ENCODE measurements at regions not wholly inside any gene's neighbourhood (a gene's known extent, or its start where the extent isn't known, plus 50 kb on each side); places are given as distances from the start of the nearest gene placed in this dataset.

GRCh38 chr18:56294484-56295183 is 343.8 kb downstream of the TXNL1 start:
- ATAC-seq: peak; percentile 27; the same call in 1 of the 3 replicates
- ChIA-PET CTCF (interaction anchor here (0.5 to 1.2 kb wide), 2 partner anchors 40 to 911 kb away, joined by 3 to 4 read pairs; no protein-coding TSS in a partner anchor), SMC1A (ENCODE audit: uncharacterized antibody, unreplicated experiment) (interaction anchor here (0.9 to 3.6 kb wide), 6 partner anchors 11 to 214 kb away, joined by 3 to 17 read pairs (median 6); no protein-coding TSS in a partner anchor), POLR2A (interaction anchor here (0.8 kb wide), 1 partner anchor 13 kb away, joined by 3 read pairs; no protein-coding TSS in a partner anchor), RAD21 (ENCODE audit: unreplicated experiment) (interaction anchor here (0.6 to 0.9 kb wide), 3 partner anchors 18 to 42 kb away, joined by 3 to 4 read pairs (median 4); no protein-coding TSS in a partner anchor)
- in situ Hi-C loops (cut with MboI) (no loop called here), intact Hi-C loops (cut with micrococcal nuclease; ENCODE audit: unreplicated experiment) (no loop called here)
- TF ChIP-seq POLR2AphosphoS2 (IDR thresholded peaks at IDR 0.05; ENCODE audit: low read depth, low read length) (no peak), MLLT1 (IDR thresholded peaks at IDR 0.05) (no peak), NR2F1 (conservative IDR thresholded peaks at IDR 0.05) (no peak), CHD4 (IDR thresholded peaks at IDR 0.05) (no peak), NFXL1 (IDR thresholded peaks at IDR 0.05; ENCODE audit: borderline replicate concordance) (no peak), ZNF384 (IDR thresholded peaks at IDR 0.05; ENCODE audit: borderline replicate concordance, low read depth, low read length) (no peak), ZNF207 (IDR thresholded peaks at IDR 0.05; ENCODE audit: borderline replicate concordance) (no peak), GATAD2B (conservative IDR thresholded peaks at IDR 0.05; ENCODE audit: low read depth) (no peak), LARP7 (IDR thresholded peaks at IDR 0.05) (no peak), ZBED1 (IDR thresholded peaks at IDR 0.05; ENCODE audit: borderline replicate concordance) (no peak), CBFB (IDR thresholded peaks at IDR 0.05; ENCODE audit: low read depth) (no peak), MEF2A (IDR thresholded peaks at IDR 0.05; ENCODE audit: insufficient read depth, low read depth, low read length) (0 out of 2 replicates have a peak, but pooled peaks have one; percentile 19), SMAD1 (IDR thresholded peaks at IDR 0.05; ENCODE audit: low read depth, partially characterized antibody) (no peak), MTA2 (IDR thresholded peaks at IDR 0.05; ENCODE audit: low read depth) (peak; percentile 22; the same call in 1 of the 2 replicates), PML (IDR thresholded peaks at IDR 0.05; ENCODE audit: low read length) (no peak), NFYB (IDR thresholded peaks at IDR 0.05; ENCODE audit: insufficient read depth, low read depth, low read length) (no peak)
- H4K20me1 ChIP-seq (ENCODE audit: control insufficient read depth, insufficient read depth): no peaks in the 10 kb centered on the region
- no peak overlapping the region for H3K9ac ChIP-seq (ENCODE audit: control insufficient read depth, insufficient read depth, low read length)
- no peaks in the 10 kb centered on the region for H3K27me3 ChIP-seq (replicated peaks in 1 of 2; ENCODE audit: control insufficient read depth in 2 of 2, insufficient read depth in 2 of 2, low read length in 1 of 2)
- FAIRE-seq: peak; percentile 47
- H3K9me3 ChIP-seq (replicated peaks; ENCODE audit: control insufficient read depth, insufficient read depth, low read length): no peaks in the 10 kb centered on the region
- no peak overlapping the region for H3K4me3 ChIP-seq
- H3K4me2 ChIP-seq (ENCODE audit: control insufficient read depth, insufficient read depth): peak overlapping the region; percentile 47; the same call in 1 of the 2 replicates
- no peaks in the 10 kb centered on the region for H3K36me3 ChIP-seq (ENCODE audit: control insufficient read depth in 2 of 2, insufficient read depth in 2 of 2, low read length in 1 of 2)
- H3K27ac ChIP-seq (ENCODE audit: control insufficient read depth, insufficient read depth): no peak overlapping the region
- H3K79me2 ChIP-seq (ENCODE audit: control insufficient read depth, insufficient read depth, low read length): no peaks in the 10 kb centered on the region
- DNase-seq (ENCODE audit: low read depth, low spot score): no peak
- 2% methylated on average over 5 of the region's 5 CpGs for WGBS (ENCODE audit: insufficient coverage, insufficient replicate concordance, low lambda C conversion rate, missing lambda C conversion rate)
- no TSS peak for BruUV-seq (replicated peaks)
- no peak overlapping the region; the same call in 1 of the 2 replicates for H2AFZ ChIP-seq (ENCODE audit: control insufficient read depth, low read depth, low read length)
- H3K4me1 ChIP-seq (ENCODE audit: control insufficient read depth, insufficient read depth, low read length): no peaks in the 10 kb centered on the region; the same call in 1 of the 2 replicates
